NCI-H345 treated with DMSO at 0.1 percent for 48 hours (cell line): ENCODE measurements at regions not wholly inside any gene's neighbourhood (a gene's known extent, or its start where the extent isn't known, plus 50 kb on each side); places are given as distances from the start of the nearest gene placed in this dataset.
A peak's percentile ranks its signal among the peaks of the same experiment; 100 is the strongest.
"Not testable (repeated sequence)": the region's sequence is repeated elsewhere in the genome, so short reads cannot be mapped to it uniquely, and the experiment has no call there.

Experiments used
- DNase-seq: peaks from one replicate; lab custom pipeline; 2025; ENCODE audit not compliant: unreplicated experiment; lab: John Stamatoyannopoulos, UW

DNA sequence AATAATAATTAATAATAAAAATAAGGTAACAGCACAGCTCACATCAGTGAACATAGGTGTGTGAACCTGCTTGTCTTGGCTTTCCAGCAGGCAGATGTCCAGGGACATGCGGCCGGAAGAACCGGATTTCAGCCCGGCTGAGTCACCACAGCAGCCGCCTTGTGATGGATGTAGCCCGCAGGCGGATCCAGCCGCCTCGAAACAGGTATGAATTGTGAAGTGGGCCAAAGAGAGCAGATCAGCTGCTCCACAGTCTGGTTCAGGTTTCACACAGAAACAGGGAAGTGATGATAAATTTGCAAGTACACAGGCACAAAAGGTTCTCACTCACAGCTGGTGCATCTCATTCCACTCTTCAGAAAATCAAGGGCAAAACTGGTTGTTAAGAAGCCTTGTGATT is 55.1 kb downstream of the ID4 start:
- peak; percentile 73 for DNase-seq

GRCh38 chr6:19895866-19896692 is 58.9 kb downstream of the ID4 start:
- no peak for DNase-seq

DNA sequence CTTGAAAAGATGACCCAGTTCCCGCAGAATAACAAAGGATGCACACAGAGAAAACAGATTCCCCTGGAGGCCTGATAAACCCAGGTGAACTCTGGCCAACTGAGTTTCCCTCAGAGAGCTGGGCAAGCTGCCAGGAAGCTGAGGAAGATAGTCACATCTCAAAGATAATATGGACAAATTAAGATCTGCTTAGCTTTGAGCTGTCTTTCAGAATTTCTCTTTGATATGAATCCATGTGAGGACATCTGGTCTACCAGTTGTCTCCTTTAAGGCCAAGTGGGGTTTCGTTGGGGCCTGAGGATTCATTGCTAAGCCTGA is 59.5 kb downstream of the ID4 start:
- no peak for DNase-seq

- no peak for DNase-seq
Observed at GRCh38 chr6:19898141-19898740, 61.1 kb downstream of the ID4 start.

DNA sequence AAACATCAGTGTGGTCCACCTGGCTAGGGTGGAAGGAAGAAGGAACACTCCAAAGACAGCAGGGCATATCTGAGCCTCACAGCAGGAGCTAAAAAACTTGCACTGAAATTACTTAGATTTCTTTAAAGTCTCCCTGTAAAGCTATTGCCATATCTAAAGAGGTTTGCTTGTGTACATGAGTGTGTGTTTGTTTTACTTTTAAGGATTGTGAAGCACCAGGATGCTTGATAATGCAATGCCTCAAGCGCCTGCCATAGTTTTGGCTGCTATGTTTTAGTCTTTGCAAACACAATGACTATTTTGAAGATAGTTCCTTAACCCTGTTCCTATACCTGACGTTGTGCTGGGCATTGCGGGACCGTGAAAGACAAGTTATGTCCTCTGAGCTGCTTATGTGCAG is 65.0 kb downstream of the ID4 start:
- no peak for DNase-seq

DNA sequence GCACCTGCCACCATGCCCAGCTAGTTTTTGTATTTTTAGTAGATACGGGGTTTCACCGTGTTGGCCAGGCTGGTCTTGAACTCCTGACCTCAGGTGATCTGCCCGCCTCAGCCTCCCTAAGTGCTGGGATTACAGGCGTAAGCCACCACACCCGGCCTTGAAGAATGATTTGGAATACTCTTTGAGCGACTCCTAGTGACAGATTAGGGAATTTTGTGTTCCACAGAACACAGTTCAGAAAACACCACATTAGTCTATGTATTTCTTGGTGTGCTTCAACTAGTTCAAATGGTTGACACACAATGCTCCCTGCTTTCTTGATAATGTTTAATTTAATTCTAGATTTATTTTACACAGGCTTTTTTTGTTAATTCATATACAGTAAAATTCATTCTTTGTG is 67.2 kb downstream of the ID4 start:
- DNase-seq: not testable (repeated sequence)

DNA sequence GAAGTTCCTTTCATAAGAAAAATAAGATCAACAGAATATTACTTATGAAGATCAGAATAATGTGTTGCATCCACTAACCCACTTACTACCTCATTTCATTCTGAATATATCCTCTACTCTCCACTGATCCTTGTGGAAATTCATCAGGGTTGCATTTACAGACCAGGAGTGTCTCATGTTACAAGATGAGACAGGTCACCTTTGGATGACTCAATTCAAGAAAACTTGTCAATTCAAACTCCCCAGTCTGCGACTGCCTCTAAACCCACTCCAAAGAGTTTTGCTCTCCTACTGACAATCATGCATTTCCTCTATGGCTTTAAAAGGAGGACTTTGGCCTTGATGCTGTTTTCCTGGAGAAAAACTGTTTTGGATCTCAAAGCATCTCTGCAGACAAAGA is 68.4 kb downstream of the ID4 start:
- DNase-seq: no peak

DNA sequence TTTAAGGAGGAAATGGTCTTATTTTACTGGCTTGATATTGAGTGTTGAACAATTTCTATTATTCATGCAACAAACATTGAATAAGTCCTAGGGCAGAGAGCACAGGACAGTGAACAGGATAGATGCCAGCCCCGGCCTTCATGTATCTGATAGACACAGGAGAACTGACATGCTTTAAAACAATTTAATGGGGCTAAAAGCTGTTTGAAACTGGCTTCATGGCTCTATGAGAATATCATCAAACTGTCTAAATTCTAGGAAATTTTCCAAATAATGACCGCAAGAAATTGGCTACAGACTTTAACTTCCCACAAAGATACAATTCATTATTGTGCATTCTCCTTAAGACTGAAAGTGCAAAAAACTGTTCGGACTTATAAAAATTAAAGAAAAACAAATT is 69.0 kb downstream of the ID4 start:
- DNase-seq: no peak

DNA sequence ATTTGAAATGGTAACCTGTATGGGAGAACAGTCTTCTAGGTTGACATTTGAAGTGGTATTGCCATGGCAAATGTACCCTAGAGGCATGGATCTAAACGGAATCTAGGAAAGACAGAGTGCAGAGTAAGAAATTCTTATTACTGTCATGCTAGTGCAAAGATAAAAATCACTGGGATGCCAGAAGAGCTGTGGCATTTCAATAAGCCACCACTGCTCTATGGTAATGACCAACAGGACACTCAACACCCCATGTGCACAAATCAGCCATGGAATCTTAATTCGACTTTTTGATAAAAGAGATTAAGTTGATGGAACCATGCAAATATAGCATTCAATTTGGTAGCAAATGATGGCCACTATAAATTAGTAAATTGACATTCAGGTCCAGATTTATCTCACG is 74.1 kb downstream of the ID4 start:
- DNase-seq: no peak

DNA sequence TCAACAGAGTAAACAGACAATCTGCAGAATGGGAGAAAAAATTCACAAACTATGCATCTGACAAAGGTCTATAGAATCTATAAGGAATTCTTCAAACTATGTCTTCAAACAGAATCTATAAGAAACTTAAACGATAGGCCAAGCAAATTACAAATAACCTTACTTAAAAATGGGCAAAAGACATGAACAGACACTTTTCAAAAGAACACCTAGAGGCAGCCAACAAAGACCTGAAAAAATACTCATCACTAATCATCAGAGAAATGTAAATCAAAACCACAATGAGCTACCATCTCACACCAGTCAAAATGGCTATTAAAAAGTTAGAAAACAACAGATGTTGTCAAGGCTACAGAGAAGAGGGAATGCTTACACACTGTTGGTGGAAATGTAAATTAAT is 81.3 kb downstream of the ID4 start:
- DNase-seq: no peak

- no peak for DNase-seq
Observed at GRCh38 chr6:19921786-19922185, 84.6 kb downstream of the ID4 start.

DNA sequence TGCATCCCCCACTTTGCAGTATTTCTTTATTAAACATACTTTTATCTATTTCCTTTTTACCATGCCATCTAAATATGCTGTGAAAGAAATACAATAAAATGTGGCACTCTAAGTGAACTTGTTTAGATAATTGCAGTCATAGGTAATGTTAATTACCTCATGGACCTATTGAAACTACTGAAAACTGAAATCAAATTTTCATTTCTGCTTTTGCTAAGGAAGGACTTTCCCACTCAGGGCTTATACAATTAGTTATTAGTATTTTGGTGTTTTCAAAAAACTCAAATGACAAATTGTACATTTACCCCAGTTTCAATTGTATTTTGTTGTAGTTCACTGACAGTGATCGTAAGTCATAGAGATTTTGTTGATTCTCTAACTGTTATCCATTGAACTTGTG is 88.4 kb downstream of the ID4 start:
- DNase-seq: no peak

DNA sequence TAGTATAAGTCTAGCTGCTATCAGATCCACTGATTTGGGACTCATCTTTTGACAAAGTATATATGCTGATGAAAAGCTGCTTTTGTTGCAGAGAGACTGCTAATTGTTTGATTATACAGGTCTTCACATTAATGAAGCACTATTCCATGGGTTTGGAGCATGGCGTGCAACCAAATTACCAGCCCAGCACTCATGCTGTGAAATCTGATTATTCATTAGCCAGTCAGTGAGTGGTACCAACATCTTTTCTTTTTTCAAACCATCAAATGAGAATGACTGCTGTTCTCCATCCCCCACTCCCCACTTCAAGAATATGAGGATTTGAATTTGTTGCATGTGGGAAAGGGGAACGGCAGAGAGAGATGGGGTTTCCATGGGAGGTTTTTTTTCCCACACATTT is 91.3 kb downstream of the ID4 start:
- no peak for DNase-seq

GRCh38 chr6:19929312-19929711 is 92.1 kb downstream of the ID4 start:
- no peak for DNase-seq

GRCh38 chr6:19934996-19935591 is 97.9 kb downstream of the ID4 start:
- no peak for DNase-seq

DNA sequence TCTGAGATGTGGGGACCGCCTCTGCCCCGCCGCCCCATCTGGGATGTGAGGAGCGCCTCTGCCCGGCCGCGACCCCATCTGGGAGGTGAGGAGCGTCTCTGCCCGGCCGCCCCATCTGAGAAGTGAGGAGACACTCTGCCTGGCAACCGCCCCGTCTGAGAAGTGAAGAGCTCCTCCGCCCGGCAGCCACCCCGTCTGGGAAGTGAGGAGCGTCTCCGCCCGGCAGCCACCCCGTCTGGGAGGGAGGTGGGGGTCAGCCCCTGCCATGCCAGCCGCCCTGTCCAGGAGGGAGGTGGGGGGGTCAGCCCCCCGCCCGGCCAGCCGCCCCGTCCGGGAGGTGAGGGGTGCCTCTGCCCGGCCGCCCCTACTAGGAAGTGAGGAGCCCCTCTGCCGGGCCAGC is 102.2 kb downstream of the ID4 start:
- not testable (repeated sequence) for DNase-seq

- not testable (repeated sequence) for DNase-seq
Observed at GRCh38 chr6:19939926-19940325, 102.8 kb downstream of the ID4 start.

- DNase-seq: no peak
Observed at GRCh38 chr6:19943042-19943441, 105.9 kb downstream of the ID4 start.

DNA sequence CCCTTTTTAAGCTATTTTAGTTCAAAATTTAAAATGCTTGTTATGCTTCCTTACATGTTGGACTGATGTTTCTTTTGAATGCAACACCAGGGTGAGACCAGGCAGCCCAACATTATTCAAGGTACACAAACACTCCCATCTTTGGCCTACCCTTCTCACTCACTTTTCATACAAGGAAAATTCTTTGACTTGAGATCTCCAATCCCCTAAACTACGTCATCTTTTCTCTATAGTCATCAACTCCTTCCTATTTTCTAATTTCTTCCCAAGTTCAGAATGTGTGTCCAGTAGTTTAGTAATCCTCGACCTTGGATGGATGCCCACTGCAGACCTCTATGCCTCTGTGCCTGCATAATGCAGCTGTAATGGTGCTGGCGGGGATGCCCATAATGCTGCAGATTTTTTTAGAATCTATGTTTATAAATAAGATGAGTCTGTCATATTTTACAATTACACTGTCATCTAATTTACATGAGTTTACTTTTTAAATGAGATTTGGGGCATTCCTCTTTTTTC is 108.7 kb downstream of the ID4 start:
- DNase-seq: no peak

GRCh38 chr6:19949155-19949554 is 112.0 kb downstream of the ID4 start:
- no peak for DNase-seq

DNA sequence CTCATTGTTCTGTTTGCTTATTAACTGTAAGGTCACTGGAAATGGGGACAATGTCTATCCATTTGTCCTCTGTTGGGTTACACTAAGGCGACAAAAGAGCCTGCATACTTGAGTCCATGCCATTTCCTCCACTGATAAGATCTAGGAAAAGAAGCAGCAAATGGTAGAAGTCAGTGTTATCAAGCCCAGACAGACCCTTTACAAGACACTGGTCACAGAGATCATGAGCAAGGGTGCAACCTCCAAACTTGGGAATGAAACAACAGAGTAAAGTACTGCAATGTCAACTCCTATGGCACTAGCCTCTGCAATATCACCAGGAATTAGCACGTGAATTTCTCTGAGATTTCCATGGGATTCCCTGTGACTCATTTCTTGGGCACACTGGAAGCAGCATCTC is 126.9 kb downstream of the ID4 start:
- DNase-seq: no peak

- no peak for DNase-seq
Observed at GRCh38 chr6:19968201-19968600, 131.0 kb downstream of the ID4 start.
